AG09319 (cell line): ENCODE measurements at regions not wholly inside any gene's neighbourhood (a gene's known extent, or its start where the extent isn't known, plus 50 kb on each side); places are given as distances from the start of the nearest gene placed in this dataset.

Experiments used
- DNase-seq: peaks from one replicate; pipeline ENCODE4 v3.0.0-alpha.2; 2010; ENCODE audit warnings: low read depth; ENCODE audit errors: extremely low read depth
- CTCF ChIP-seq: IDR thresholded peaks from 2 replicates; pipeline ENCODE4 v1.5.1; 2011; ENCODE audit warnings: low read depth, mild to moderate bottlenecking, inconsistent platforms, low read length, moderate library complexity

- DNase-seq: no peak
- TF ChIP-seq CTCF: no peak
These were observed 82.8 kb downstream of the PLXNA1 start for GRCh38 chr3:127065561-127066290.

GRCh38 chr3:127066635-127067034, 83.7 kb downstream of the PLXNA1 start:
- no peak for DNase-seq
- TF ChIP-seq CTCF: no peak

GRCh38 chr3:127067116-127067910, 84.4 kb downstream of the PLXNA1 start:
- no peak for DNase-seq
- TF ChIP-seq CTCF: no peak

- no peak for DNase-seq
- no peak for TF ChIP-seq CTCF
These were observed 85.3 kb downstream of the PLXNA1 start for GRCh38 chr3:127068111-127068810.

GRCh38 chr3:127068871-127069270, 86.0 kb downstream of the PLXNA1 start:
- no peak for DNase-seq

GRCh38 chr3:127069814-127070440, 87.0 kb downstream of the PLXNA1 start:
- no peak for TF ChIP-seq CTCF
- DNase-seq: no peak

More at GRCh38 chr3:127068871-127069270, 86.0 kb downstream of the PLXNA1 start:
- TF ChIP-seq CTCF: no peak
